GM06990 (cell line): ENCODE measurements at regions not wholly inside any gene's neighbourhood (a gene's known extent, or its start where the extent isn't known, plus 50 kb on each side); places are given as distances from the start of the nearest gene placed in this dataset.

ENCODE experiments used
- DNase-seq: peaks from one replicate; pipeline ENCODE4 v3.0.0-alpha.2; 2011; ENCODE audit not compliant: insufficient read length; ENCODE audit errors: extremely low read depth
- H3K27me3 ChIP-seq: replicated peaks from 2 replicates; pipeline ENCODE4 v1.6.0; 2011; ENCODE audit warnings: low read length; ENCODE audit not compliant: control insufficient read depth, insufficient read depth
- H3K36me3 ChIP-seq: 2 replicates; pipeline ENCODE4 v1.5.1; 2011; ENCODE audit warnings: low read length; ENCODE audit not compliant: control insufficient read depth, insufficient read depth
- H3K4me3 ChIP-seq: replicated peaks from 2 replicates; pipeline ENCODE4 v1.5.1; 2011; ENCODE audit warnings: low read depth, mild to moderate bottlenecking, control low read depth, low read length
- CTCF ChIP-seq: IDR thresholded peaks from 2 replicates; pipeline ENCODE4 v1.5.1; 2011; ENCODE audit warnings: low read length, control low read depth, mild to moderate bottlenecking, inconsistent platforms; ENCODE audit not compliant: insufficient read depth, poor library complexity, severe bottlenecking

DNA sequence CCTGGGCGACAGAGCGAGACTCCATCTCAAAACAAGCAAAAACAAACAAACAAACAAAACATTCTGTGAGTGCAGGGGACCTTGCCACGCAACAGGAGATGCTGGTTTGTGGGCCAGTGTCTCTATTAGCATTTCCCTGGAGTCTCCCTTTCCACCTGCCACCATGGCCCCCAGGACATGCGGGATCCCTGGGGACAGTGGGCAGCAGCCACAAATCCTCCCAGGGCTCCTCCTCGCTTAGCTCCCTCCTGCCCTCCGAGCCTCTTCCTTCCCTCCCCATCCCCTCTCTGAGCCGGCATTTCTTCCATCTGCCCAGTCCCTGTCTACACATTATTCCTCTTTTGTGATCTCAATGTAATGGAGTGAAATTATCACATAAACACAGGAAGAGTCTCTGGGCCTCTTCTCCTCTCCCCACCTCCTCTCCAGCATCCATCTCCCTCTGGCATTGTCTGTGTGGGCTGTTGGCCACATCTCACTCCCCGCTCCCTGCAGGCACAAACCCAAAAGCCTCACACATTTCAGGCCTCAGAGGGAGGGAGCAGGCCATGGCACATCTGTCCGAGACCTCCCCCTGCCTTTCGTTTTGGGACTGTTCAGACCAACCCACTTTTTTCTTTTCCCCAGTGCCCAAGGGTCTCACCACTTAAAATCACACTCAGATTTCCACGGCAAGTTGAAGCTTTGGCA is 144.3 kb downstream of the MIS18A start:
- Histone ChIP-seq H3K36me3 (no peaks in the 10 kb centered on the region), H3K4me3 (no peak overlapping the region), H3K27me3 (no peaks in the 10 kb centered on the region)
- DNase-seq = no peak
- TF ChIP-seq CTCF = no peak

DNA sequence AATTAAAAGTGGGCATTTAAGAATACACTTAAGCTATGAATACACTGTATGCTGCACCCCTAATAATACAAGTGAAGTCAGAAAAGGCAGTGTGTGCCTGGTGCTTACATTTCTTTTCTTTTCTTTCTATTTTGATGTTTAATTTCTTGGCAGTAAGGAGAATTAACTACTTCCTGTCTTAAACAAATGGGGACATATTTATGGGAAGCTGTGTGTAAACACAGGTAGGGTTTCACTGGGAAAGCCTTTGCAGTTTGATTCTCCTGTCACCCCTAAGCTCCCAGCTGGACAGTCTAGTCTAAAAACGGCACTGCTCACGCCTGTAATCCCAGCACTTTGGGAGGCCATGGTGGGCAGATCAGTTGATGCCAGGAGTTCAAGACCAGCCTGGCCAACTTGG is 146.0 kb downstream of the MIS18A start:
- Histone ChIP-seq H3K27me3 (no peaks in the 10 kb centered on the region), H3K36me3 (no peaks in the 10 kb centered on the region), H3K4me3 (no peak overlapping the region)
- no peak for TF ChIP-seq CTCF
- no peak for DNase-seq

- no peaks in the 10 kb centered on the region for H3K36me3 ChIP-seq
- DNase-seq = no peak
- TF ChIP-seq CTCF = no peak
- no peak overlapping the region for H3K4me3 ChIP-seq
- no peaks in the 10 kb centered on the region for H3K27me3 ChIP-seq
These were observed 146.4 kb downstream of the MIS18A start for GRCh38 chr21:32132409-32132808.

DNA sequence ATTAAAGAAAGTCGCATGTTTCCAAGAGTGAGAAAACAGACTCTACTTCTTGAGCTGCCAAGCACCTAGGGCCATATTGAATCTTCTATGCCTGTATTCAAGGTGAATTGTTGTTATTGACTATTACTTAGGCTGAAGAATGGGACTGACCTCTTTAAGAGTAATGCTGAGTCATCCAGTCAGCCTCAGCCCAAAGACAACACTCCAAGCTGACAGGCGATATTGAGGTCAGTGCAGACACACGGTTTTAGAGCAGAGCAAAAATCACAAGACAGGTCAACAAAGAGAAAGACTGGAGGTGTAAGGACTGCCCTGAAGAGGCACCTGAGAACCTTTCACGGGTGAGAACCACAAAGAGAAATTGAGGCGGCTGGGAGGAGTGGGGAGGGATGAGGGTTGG is 146.9 kb downstream of the MIS18A start:
- Histone ChIP-seq H3K36me3 (no peaks in the 10 kb centered on the region), H3K27me3 (no peaks in the 10 kb centered on the region), H3K4me3 (no peak overlapping the region)
- DNase-seq = no peak
- TF ChIP-seq CTCF = no peak

DNA sequence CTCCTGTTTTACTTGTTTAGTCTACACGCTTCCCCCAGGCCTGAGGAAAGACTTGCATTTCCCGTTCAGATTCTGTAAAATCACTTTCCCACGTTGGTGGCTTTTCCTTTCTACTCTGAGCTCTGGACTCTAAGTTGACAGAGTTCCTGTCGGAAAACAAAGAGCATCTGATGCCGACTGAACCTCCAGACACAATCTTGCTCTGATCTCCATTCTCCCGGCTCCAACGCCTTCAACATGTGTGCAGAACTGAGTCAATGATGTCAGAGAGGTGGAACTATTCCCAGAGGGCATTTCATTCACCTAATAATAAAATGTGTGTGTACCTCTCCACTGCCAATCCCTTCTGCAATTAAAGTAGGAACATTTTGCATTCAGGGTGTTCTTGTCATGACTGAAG is 147.7 kb downstream of the MIS18A start:
- Histone ChIP-seq H3K36me3 (no peaks in the 10 kb centered on the region), H3K4me3 (no peak overlapping the region), H3K27me3 (no peaks in the 10 kb centered on the region)
- no peak for DNase-seq
- TF ChIP-seq CTCF = no peak
